Liver (tissue), 2 donors: ENCODE measurements at regions not wholly inside any gene's neighbourhood (a gene's known extent, or its start where the extent isn't known, plus 50 kb on each side); places are given as distances from the start of the nearest gene placed in this dataset.

Source experiments
- YY1 ChIP-seq: IDR thresholded peaks from 2 replicates; pipeline ENCODE4 v1.6.1; 2016; ENCODE audit warnings: antibody characterized with exemption, mild to moderate bottlenecking
- TF ChIP-seq, protein P1 (sequence below): fragments of 150-350 bp; IDR thresholded peaks from 2 replicates; pipeline ENCODE4 v1.5.1; 2017; ENCODE audit warnings: improper control_type of control experiment, low read depth, low read length; ENCODE audit not compliant: missing input control
- TF ChIP-seq, protein P2 (sequence below): IDR thresholded peaks from 2 replicates; pipeline ENCODE4 v1.6.1; 2016; ENCODE audit warnings: antibody characterized with exemption, mild to moderate bottlenecking
- donor health status: healthy.

DNA sequence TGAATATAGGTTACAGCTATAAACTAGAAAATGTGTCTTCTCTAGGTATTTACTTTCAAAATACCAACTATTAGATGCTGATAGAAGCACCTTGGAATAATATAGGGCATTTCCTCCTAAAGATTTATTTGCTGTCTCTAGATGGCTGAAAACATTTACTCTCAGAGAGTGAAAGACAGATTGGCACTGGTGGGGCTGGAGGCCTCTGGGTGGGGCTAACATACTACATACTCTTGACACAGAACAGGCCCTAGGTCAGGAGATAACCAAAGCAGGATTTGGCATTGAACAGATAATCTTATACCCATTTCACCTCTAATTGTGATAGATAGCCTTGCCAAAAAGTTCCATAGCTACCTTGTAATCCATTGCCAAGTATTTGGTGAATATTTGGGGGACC, 253.3 kb upstream of the TBC1D5 start:
- TF ChIP-seq, protein P1, sequence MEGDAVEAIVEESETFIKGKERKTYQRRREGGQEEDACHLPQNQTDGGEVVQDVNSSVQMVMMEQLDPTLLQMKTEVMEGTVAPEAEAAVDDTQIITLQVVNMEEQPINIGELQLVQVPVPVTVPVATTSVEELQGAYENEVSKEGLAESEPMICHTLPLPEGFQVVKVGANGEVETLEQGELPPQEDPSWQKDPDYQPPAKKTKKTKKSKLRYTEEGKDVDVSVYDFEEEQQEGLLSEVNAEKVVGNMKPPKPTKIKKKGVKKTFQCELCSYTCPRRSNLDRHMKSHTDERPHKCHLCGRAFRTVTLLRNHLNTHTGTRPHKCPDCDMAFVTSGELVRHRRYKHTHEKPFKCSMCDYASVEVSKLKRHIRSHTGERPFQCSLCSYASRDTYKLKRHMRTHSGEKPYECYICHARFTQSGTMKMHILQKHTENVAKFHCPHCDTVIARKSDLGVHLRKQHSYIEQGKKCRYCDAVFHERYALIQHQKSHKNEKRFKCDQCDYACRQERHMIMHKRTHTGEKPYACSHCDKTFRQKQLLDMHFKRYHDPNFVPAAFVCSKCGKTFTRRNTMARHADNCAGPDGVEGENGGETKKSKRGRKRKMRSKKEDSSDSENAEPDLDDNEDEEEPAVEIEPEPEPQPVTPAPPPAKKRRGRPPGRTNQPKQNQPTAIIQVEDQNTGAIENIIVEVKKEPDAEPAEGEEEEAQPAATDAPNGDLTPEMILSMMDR = no peak
- no peak for TF ChIP-seq YY1
- TF ChIP-seq, protein P2, sequence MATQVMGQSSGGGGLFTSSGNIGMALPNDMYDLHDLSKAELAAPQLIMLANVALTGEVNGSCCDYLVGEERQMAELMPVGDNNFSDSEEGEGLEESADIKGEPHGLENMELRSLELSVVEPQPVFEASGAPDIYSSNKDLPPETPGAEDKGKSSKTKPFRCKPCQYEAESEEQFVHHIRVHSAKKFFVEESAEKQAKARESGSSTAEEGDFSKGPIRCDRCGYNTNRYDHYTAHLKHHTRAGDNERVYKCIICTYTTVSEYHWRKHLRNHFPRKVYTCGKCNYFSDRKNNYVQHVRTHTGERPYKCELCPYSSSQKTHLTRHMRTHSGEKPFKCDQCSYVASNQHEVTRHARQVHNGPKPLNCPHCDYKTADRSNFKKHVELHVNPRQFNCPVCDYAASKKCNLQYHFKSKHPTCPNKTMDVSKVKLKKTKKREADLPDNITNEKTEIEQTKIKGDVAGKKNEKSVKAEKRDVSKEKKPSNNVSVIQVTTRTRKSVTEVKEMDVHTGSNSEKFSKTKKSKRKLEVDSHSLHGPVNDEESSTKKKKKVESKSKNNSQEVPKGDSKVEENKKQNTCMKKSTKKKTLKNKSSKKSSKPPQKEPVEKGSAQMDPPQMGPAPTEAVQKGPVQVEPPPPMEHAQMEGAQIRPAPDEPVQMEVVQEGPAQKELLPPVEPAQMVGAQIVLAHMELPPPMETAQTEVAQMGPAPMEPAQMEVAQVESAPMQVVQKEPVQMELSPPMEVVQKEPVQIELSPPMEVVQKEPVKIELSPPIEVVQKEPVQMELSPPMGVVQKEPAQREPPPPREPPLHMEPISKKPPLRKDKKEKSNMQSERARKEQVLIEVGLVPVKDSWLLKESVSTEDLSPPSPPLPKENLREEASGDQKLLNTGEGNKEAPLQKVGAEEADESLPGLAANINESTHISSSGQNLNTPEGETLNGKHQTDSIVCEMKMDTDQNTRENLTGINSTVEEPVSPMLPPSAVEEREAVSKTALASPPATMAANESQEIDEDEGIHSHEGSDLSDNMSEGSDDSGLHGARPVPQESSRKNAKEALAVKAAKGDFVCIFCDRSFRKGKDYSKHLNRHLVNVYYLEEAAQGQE = no peak
